NCI-H1930 (cell line): ENCODE measurements at regions not wholly inside any gene's neighbourhood (a gene's known extent, or its start where the extent isn't known, plus 50 kb on each side); places are given as distances from the start of the nearest gene placed in this dataset.
"Not testable (repeated sequence)": the region's sequence is repeated elsewhere in the genome, so short reads cannot be mapped to it uniquely, and the experiment has no call there.

Source experiments
- DNase-seq, 2 experiments: peaks; one replicate each; lab custom pipeline; 2025; lab: John Stamatoyannopoulos, UW

GRCh38 chr5:99901972-99902371 is 633.2 kb upstream of the FAM174A start:
- no peak for DNase-seq

GRCh38 chr5:99900302-99900852 is 634.8 kb upstream of the FAM174A start:
- no peak for DNase-seq

- no peak for DNase-seq
Measured at GRCh38 chr5:99879791-99880511, 655.2 kb upstream of the FAM174A start.

GRCh38 chr5:99878830-99879229 is 656.3 kb upstream of the FAM174A start:
- DNase-seq: no peak

- DNase-seq: no peak
Measured at GRCh38 chr5:99866740-99867139, 668.4 kb upstream of the FAM174A start.

- DNase-seq: no peak
Measured at GRCh38 chr5:99865159-99865558, 670.0 kb upstream of the FAM174A start.

- DNase-seq: no peak
Measured at GRCh38 chr5:99835791-99836190, 699.4 kb upstream of the FAM174A start.

- DNase-seq: no peak
Measured at GRCh38 chr5:99827136-99827535, 708.0 kb upstream of the FAM174A start.

- no peak for DNase-seq
Measured at GRCh38 chr5:99817796-99818195, 717.4 kb upstream of the FAM174A start.

- no peak for DNase-seq
Measured at GRCh38 chr5:99814321-99815063, 720.7 kb upstream of the FAM174A start.

- DNase-seq: no peak
Measured at GRCh38 chr5:99808657-99809230, 726.4 kb upstream of the FAM174A start.

GRCh38 chr5:99807346-99807745 is 727.8 kb upstream of the FAM174A start:
- DNase-seq: no peak

- DNase-seq: no peak
Measured at GRCh38 chr5:99795031-99795430, 740.1 kb upstream of the FAM174A start.

GRCh38 chr5:99788482-99788881 is 746.7 kb upstream of the FAM174A start:
- no peak for DNase-seq

GRCh38 chr5:99775189-99775588 is 760.0 kb upstream of the FAM174A start:
- DNase-seq: no peak

GRCh38 chr5:99773290-99773689 is 761.9 kb upstream of the FAM174A start:
- DNase-seq: peak in 1 of 2 experiments; percentile 1

GRCh38 chr5:99771296-99771695 is 763.9 kb upstream of the FAM174A start:
- no peak for DNase-seq

- DNase-seq: no peak
Measured at GRCh38 chr5:99765011-99765410, 770.2 kb upstream of the FAM174A start.

GRCh38 chr5:99763021-99763774 is 772.0 kb upstream of the FAM174A start:
- DNase-seq: no peak

GRCh38 chr5:99747342-99747741 is 787.8 kb upstream of the FAM174A start:
- DNase-seq: no peak

GRCh38 chr5:99733146-99733545 is 802.0 kb upstream of the FAM174A start:
- not testable (repeated sequence) for DNase-seq

- not testable (repeated sequence) for DNase-seq
Measured at GRCh38 chr5:99730653-99731052, 801.8 kb upstream of the CHD1 start.
